ENCODE measurements at regions not wholly inside any gene's neighbourhood (a gene's known extent, or its start where the extent isn't known, plus 50 kb on each side); places are given as distances from the start of the nearest gene placed in this dataset.

- no peak for TF ChIP-seq ZBTB49 (tag by site-specific recombination; IDR thresholded peaks at IDR 0.05; ENCODE audit: low read depth)
- TF ChIP-seq ZXDB (tag by site-specific recombination; IDR thresholded peaks at IDR 0.05) = no peak
- no peak for TF ChIP-seq ZNF214 (tag by site-specific recombination; IDR thresholded peaks at IDR 0.05; ENCODE audit: borderline replicate concordance)
- no peak for TF ChIP-seq ZNF169 (tag by site-specific recombination; IDR thresholded peaks at IDR 0.05)
- no peak for TF ChIP-seq ZBTB48 (tag by site-specific recombination; IDR thresholded peaks at IDR 0.05)
- TF ChIP-seq ZNF311 (tag by site-specific recombination; IDR thresholded peaks at IDR 0.05; ENCODE audit: borderline replicate concordance) = no peak
- no peak for TF ChIP-seq HOXA7 (CRISPR knock-in tag; IDR thresholded peaks at IDR 0.05; ENCODE audit: borderline replicate concordance)
- no peak for TF ChIP-seq GLI2 (tag by site-specific recombination; IDR thresholded peaks at IDR 0.05; ENCODE audit: borderline replicate concordance, low read depth)
Observed at GRCh38 chr2:204234879-204235278, 298.3 kb downstream of the ICOS start (continued).

- no peak for TF ChIP-seq KLF16 (tag by site-specific recombination; IDR thresholded peaks at IDR 0.05)
- TF ChIP-seq PRDM1 (tag by site-specific recombination; IDR thresholded peaks at IDR 0.05) = no peak
- no peak for TF ChIP-seq ZNF768 (tag by site-specific recombination; IDR thresholded peaks at IDR 0.05)
- TF ChIP-seq ZNF335 (tag by site-specific recombination; conservative IDR thresholded peaks at IDR 0.05) = no peak
- Histone ChIP-seq H3K27ac (ENCODE audit: extremely low read depth, low read depth, low read length) (no peak overlapping the region), H3K9me3 (ENCODE audit: control insufficient read depth, insufficient read depth, low read depth, low read length) (no peaks in the 10 kb centered on the region), H3K4me1 (ENCODE audit: control insufficient read depth, insufficient read depth, low read length) (no peaks in the 10 kb centered on the region), H3K36me3 (ENCODE audit: control insufficient read depth in 2 of 2, insufficient read depth in 1 of 2, low read length in 2 of 2) (no peaks in the 10 kb centered on the region), H3K4me3 (ENCODE audit: low read depth, low read length) (no peak overlapping the region)
- ChIA-PET POLR2A (no interaction called here), CTCF (interaction anchor here (0.6 kb wide), 1 partner anchor 10 kb away, joined by 3 read pairs; no protein-coding TSS in a partner anchor)
Observed at GRCh38 chr2:204237416-204237815, 300.9 kb downstream of the ICOS start.

GRCh38 chr2:204239411-204240165 is 303.0 kb downstream of the ICOS start:
- CTCF ChIA-PET = interaction anchor here (0.5 kb wide), 1 partner anchor 132 kb away, joined by 3 read pairs; no protein-coding TSS in a partner anchor
- Histone ChIP-seq H3K4me1 (ENCODE audit: control insufficient read depth, insufficient read depth, low read length) (no peaks in the 10 kb centered on the region), H3K9me3 (ENCODE audit: control insufficient read depth, insufficient read depth, low read depth, low read length) (no peaks in the 10 kb centered on the region), H3K4me3 (ENCODE audit: low read depth, low read length) (no peak overlapping the region), H3K27ac (ENCODE audit: extremely low read depth, low read depth, low read length) (no peak overlapping the region), H3K36me3 (ENCODE audit: control insufficient read depth in 2 of 2, insufficient read depth in 1 of 2, low read length in 2 of 2) (no peaks in the 10 kb centered on the region)
- POLR2A ChIA-PET = no interaction called here
- TF ChIP-seq ZNF311 (tag by site-specific recombination; IDR thresholded peaks at IDR 0.05; ENCODE audit: borderline replicate concordance) = no peak
- no peak for TF ChIP-seq ZSCAN5A (tag by site-specific recombination; IDR thresholded peaks at IDR 0.05)
- no peak for TF ChIP-seq ZBTB8A (tag by site-specific recombination; IDR thresholded peaks at IDR 0.05)
- no peak for TF ChIP-seq TSHZ1 (tag by site-specific recombination; IDR thresholded peaks at IDR 0.05; ENCODE audit: borderline replicate concordance)
- no peak for TF ChIP-seq SALL2 (tag by site-specific recombination; IDR thresholded peaks at IDR 0.05; ENCODE audit: borderline replicate concordance)
- no peak for TF ChIP-seq RBAK (tag by site-specific recombination; IDR thresholded peaks at IDR 0.05)
- TF ChIP-seq ZNF24 (tag by site-specific recombination; IDR thresholded peaks at IDR 0.05) = no peak
- no peak for TF ChIP-seq ZNF645 (tag by site-specific recombination; IDR thresholded peaks at IDR 0.05)
- no peak for TF ChIP-seq YY1 (tag by site-specific recombination; IDR thresholded peaks at IDR 0.05)
- TF ChIP-seq ZNF747 (tag by site-specific recombination; IDR thresholded peaks at IDR 0.05) = no peak
- no peak for TF ChIP-seq ZNF600 (tag by site-specific recombination; IDR thresholded peaks at IDR 0.05)
- TF ChIP-seq ZNF391 (tag by site-specific recombination; IDR thresholded peaks at IDR 0.05; ENCODE audit: borderline replicate concordance, low read depth) = no peak
- no peak for TF ChIP-seq ZNF488 (tag by site-specific recombination; IDR thresholded peaks at IDR 0.05)

Measured in HEK293 (cell line).